HG03066 (cell line): ENCODE measurements at regions not wholly inside any gene's neighbourhood (a gene's known extent, or its start where the extent isn't known, plus 50 kb on each side); places are given as distances from the start of the nearest gene placed in this dataset.

ENCODE experiments used
- ATAC-seq: cut with Tn5 transposase; IDR thresholded peaks from one replicate; pipeline ENCODE4 v1.9.1; 2021; ENCODE audit warnings: low read depth; ENCODE audit not compliant: unreplicated experiment

GRCh38 chr4:141395246-141395830 lies 174.6 kb downstream of the ZNF330 start:
- ATAC-seq = no peak

GRCh38 chr4:141395919-141396318 lies 175.2 kb downstream of the ZNF330 start:
- ATAC-seq = no peak

- no peak for ATAC-seq
These were observed 182.0 kb downstream of the ZNF330 start for GRCh38 chr4:141402712-141403111.

DNA sequence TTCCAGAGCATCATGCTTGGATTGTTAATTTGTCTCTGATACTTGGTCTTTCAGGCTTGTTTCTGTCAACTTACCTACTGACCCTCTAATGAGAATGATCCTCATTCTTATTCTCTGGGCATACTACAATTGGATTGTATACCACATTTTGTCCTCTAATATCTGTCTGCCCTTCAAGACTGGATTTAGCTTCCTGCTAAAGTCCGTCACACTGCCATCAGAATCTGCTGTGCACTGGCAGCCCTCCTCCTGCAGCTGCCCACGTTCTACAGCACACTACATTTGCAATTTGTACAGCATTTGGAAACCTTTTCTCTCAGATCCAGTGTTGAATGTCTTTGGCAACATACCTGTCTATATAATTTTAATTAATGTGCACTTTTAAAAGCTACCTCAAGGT lies 183.1 kb downstream of the ZNF330 start:
- no peak for ATAC-seq

DNA sequence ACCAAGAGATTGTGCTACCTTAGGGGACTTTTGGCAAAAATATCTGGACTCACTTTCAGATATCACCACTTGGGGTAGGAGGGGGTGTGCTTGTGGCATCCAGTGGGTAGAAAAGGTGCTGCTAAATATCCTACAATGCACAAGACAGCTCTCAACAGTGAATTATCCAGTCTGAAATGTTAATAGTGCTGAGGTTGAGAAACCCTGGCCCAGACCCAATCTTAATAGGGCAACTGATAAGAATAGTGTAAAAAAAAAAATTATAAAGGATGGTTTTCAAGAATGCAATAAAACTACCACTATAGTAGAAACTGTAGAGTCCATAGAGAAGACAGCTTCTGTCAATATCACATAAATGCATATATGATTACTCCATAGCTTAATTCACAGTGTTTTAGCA lies 185.5 kb downstream of the ZNF330 start:
- ATAC-seq = no peak

GRCh38 chr4:141409556-141409955 lies 188.9 kb downstream of the ZNF330 start:
- ATAC-seq = no peak

GRCh38 chr4:141410839-141411238 lies 190.1 kb downstream of the ZNF330 start:
- no peak for ATAC-seq

GRCh38 chr4:141411936-141412335 lies 191.2 kb downstream of the ZNF330 start:
- ATAC-seq = no peak

DNA sequence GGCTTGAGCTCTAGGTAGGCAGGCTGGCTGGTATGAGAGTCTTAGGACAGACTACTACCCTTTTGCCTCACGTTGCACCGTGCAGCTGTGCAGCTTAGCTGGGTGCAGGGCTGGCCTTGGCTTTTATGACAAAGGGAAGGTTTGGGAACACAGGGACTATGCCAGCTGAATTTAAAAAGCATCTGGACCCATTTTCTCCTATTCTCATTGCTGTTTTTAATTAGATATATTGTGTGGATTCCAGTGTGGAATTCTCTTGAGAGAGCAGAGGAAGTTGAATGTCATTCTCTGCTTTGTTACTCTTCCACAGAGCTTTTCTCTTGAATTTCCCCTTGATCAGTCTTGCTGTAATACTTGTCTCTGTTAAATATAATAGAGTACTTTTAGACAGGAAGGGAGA lies 192.7 kb downstream of the ZNF330 start:
- ATAC-seq = no peak

DNA sequence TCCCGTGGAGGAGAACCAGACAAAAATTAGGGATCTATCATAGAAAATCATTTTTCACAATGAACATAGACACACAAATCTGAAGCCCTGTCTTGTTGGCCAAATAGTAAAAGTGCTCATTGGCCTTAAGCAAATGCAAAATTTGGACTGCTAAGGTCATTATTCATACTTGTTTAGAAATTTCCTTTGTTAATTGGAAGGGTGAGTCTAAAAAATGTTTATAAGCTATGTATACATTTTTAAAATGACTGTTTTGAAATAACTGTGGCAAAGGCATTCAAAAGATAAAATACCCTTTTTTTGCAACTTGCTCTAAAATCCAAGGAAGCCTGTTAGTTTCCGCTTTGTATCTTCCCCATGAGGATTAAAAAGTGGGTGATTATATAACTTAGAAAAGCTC lies 195.0 kb downstream of the ZNF330 start:
- ATAC-seq = no peak

GRCh38 chr4:141416219-141416618 lies 195.5 kb downstream of the ZNF330 start:
- no peak for ATAC-seq

- no peak for ATAC-seq
These were observed 196.1 kb downstream of the ZNF330 start for GRCh38 chr4:141416677-141417363.

GRCh38 chr4:141417387-141417786 lies 196.7 kb downstream of the ZNF330 start:
- no peak for ATAC-seq

- no peak for ATAC-seq
These were observed 204.4 kb downstream of the ZNF330 start for GRCh38 chr4:141425124-141425523.

DNA sequence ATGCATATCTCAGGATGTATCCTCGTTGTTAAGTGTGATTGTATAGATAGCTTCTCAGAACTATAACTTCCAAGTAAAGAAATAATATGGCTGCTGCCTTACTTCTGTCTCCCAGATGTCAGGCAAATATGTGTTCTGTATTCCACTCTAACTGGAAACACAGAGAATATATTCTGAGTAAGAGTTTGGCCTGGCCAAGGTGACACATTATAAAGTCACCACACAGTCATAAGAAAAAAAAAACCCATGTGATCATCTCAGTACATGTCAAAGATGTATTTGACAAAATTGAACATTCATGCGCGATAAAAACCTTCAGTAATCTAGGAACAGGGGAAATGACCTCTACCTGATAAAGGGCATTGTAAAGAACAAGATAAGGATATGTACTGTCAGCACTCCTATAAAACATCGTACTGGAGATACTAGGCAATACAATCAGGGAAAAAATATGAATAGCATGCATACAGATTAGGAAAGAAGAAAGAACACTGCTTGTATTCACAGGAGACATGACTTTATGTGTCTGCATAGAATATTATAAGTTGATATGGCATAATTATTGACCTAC lies 207.1 kb downstream of the ZNF330 start:
- no peak for ATAC-seq

DNA sequence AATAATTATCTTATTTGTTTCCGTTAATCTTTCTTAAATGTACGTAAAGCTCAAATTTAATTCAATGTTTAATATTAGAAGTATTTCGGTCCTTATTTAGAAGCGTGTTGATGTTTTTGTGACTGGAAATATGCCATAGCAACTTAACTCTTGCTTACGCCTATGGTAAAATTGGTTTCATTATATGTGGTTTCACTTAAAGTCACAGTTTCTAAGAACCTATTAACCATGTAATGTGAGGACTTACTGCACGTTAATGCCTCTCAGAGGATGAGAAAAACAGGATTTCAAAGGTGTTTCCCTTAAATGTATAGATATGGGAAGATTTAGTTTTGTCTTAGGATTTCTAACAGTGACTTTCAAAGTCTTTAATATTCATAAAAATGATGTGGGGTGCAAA lies 206.4 kb upstream of the IL15 start:
- ATAC-seq = no peak

DNA sequence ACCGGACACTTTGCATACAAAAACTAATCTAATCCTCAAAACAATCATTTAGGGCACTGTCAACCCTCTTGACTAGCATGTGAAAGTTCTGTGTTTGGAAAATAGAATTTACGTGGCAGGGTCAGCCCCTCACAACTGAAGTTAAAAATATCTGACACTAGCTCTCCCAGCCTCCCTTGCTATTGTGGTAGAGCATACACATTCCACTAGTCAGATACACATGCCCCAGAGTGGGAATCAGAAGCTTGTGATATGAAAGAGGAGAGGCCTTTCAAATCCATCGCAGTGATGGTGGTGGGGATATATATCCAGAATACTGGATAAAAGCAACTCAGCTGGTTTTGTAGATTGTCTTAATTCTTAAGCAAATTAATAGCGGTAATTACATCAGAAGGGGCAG lies 205.7 kb upstream of the IL15 start:
- ATAC-seq = no peak

DNA sequence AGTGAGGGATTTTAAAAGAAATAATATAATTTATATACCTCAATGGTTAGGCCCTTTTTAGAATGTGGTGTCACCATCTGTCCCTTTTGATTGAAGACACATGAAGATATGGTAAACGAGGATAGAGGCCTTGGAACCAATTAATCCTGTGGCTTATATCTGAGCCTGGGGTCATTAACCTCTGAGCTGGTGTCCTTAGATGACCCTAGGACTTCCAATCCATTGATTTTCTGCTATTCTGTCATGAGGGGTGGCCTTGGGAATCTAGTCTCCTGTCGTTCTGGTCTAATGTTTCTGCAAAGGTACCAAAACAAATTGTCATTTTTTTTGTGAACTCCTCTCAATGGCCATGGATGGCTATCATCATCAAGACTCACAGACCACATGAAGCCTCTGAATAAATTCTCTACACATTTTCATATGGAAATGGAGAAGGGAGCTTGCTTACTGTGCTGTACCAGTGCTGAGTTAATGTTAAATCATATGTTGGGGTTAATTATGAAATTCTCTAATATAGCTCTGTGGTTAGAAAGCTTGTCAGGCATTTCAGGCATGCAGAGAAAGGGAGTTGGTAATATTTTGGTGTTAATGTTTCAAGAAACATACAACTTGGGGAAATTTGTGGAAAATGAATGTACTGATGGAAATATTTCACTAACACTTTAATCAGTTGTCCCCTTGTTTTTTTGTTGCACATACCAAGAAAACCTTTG lies 204.2 kb upstream of the IL15 start:
- no peak for ATAC-seq

GRCh38 chr4:141435446-141436225 lies 200.7 kb upstream of the IL15 start:
- ATAC-seq = no peak

- no peak for ATAC-seq
These were observed 197.2 kb upstream of the IL15 start for GRCh38 chr4:141439223-141439622.

DNA sequence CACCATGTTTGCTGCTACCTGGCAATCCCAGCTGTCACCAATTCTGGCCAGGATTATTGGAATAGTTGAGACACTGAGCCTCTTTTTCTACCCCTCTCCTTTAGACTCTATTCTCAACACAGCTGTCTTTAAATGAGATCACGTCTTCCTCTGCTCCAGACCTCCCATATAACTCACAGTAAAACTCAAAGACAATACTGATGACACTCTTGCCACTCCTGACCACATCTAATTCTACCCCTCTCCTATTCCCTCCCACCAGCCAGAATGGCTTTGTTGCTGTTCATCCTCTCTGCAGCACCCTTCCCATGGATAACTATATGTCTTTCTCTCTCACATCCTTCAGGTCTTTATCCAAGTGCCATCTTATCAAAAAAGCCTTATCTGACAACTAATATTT lies 188.6 kb upstream of the IL15 start:
- no peak for ATAC-seq
